OCI-LY1 (cell line): ENCODE measurements at regions not wholly inside any gene's neighbourhood (a gene's known extent, or its start where the extent isn't known, plus 50 kb on each side); places are given as distances from the start of the nearest gene placed in this dataset.

ENCODE experiments used
- H2AFZ ChIP-seq: fragments of 200-600 bp; sonication (generic), shearing (Covaris generic); 2 replicates; pipeline ENCODE4 v1.6.0; 2014; ENCODE audit warnings: antibody characterized with exemption, mild to moderate bottlenecking, low read length
- H3F3A ChIP-seq: fragments of 200-600 bp; sonication (generic), shearing (Covaris generic); 2 replicates; pipeline ENCODE4 v1.6.0; 2014; ENCODE audit warnings: mild to moderate bottlenecking, antibody characterized with exemption, low read length, moderate library complexity; ENCODE audit not compliant: insufficient read depth
- H3K27ac ChIP-seq: fragments of 200-600 bp; sonication (generic); 2 replicates; pipeline ENCODE4 v1.5.1; 2014; ENCODE audit warnings: low read length, mixed run types, mild to moderate bottlenecking, low read depth; ENCODE audit not compliant: poor library complexity, severe bottlenecking
- H3K27me3 ChIP-seq: fragments of 200-600 bp; sonication (generic); 2 replicates; pipeline ENCODE4 v1.6.0; 2014; ENCODE audit warnings: antibody characterized with exemption, mild to moderate bottlenecking, low read length, moderate library complexity; ENCODE audit not compliant: insufficient read depth
- H3K36me3 ChIP-seq: fragments of 200-600 bp; sonication (generic); 2 replicates; pipeline ENCODE4 v1.6.1; 2014; ENCODE audit warnings: mild to moderate bottlenecking, antibody characterized with exemption, low read length, moderate library complexity, mixed read lengths; ENCODE audit not compliant: insufficient read depth
- H3K4me1 ChIP-seq: fragments of 200-600 bp; sonication (generic); 2 replicates; pipeline ENCODE4 v1.5.1; 2014; ENCODE audit warnings: mild to moderate bottlenecking, low read length, moderate library complexity; ENCODE audit not compliant: insufficient read depth, severe bottlenecking
- H3K4me2 ChIP-seq: fragments of 200-600 bp; sonication (generic), shearing (Covaris generic); 2 replicates; pipeline ENCODE4 v1.6.1; 2014; ENCODE audit warnings: low read length
- H3K4me3 ChIP-seq: fragments of 200-600 bp; sonication (generic); 2 replicates; pipeline ENCODE4 v1.5.1; 2014; ENCODE audit warnings: low read length, low read depth, mild to moderate bottlenecking, mixed read lengths; ENCODE audit not compliant: poor library complexity, severe bottlenecking
- H3K79me2 ChIP-seq: fragments of 200-600 bp; shearing (Covaris generic); 2 replicates; pipeline ENCODE4 v1.6.1; 2016; ENCODE audit warnings: mixed run types, low read length, mixed read lengths; ENCODE audit not compliant: insufficient read depth
- H3K9ac ChIP-seq: fragments of 200-600 bp; sonication (generic), shearing (Covaris generic); 2 replicates; pipeline ENCODE4 v1.6.1; 2014; ENCODE audit warnings: mild to moderate bottlenecking, low read length, mixed read lengths
- H3K9me2 ChIP-seq: fragments of 200-600 bp; sonication (generic), shearing (Covaris generic); 2 replicates; pipeline ENCODE4 v1.6.1; 2014; ENCODE audit warnings: low read depth, mild to moderate bottlenecking, low read length, mixed read lengths
- H3K9me3 ChIP-seq: fragments of 200-600 bp; shearing (Covaris generic); 2 replicates; pipeline ENCODE4 v1.6.1; 2014; ENCODE audit warnings: low read length, mixed read lengths
- H4K20me1 ChIP-seq: fragments of 200-600 bp; sonication (generic), shearing (Covaris generic); 2 replicates; pipeline ENCODE4 v1.6.0; 2016; ENCODE audit warnings: mild to moderate bottlenecking, low read length; ENCODE audit not compliant: insufficient read depth
- CTCF ChIP-seq: fragments of 200-600 bp; sonication (generic), shearing (Covaris generic); IDR thresholded peaks from 2 replicates; pipeline ENCODE4 v1.5.1; 2017; ENCODE audit warnings: mild to moderate bottlenecking, antibody characterized with exemption, low read length, moderate library complexity, mixed read lengths
- EZH2 ChIP-seq: fragments of 200-600 bp; sonication (generic), shearing (Covaris generic); IDR thresholded peaks from 2 replicates; pipeline ENCODE4 v1.8.0; 2017; ENCODE audit warnings: borderline replicate concordance, mixed run types, mild to moderate bottlenecking, antibody characterized with exemption, low read length, moderate library complexity, mixed read lengths

DNA sequence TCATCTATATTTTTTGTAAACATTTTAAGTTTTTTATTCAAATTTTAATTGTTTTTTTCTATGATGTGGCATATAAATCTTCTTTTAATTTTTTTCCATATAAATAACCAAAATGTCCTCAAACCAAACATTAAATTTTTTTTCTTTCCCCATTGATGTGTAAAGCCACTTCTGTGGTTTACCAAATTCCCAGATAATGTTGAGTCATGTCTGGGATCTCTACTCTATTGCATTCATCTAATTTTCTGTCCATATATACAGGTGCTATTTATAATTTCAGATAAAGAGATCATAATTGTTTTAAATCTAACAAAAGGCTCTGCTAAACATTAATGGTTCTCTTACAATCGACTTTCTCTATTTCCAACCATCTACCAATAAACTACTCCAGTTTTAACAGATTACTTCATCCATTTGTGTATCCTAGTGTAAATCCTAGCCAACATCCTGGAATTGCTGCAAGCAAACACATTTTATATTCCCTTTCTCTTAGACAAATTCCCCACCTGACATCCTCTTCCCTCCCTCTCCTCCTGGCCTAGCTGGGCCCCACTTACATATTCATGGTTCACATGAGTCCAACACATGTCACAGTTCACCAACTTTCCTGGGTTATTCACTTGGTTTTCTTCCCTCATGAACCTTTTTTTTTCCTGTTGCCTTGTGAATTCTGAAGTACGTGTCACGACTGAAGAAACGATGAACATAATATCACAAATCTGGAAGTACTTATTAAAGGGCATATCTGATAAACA, 368.0 kb upstream of the AGTR1 start:
- Histone ChIP-seq H2AFZ (no peak overlapping the region), H3K4me2 (no peak overlapping the region)

DNA sequence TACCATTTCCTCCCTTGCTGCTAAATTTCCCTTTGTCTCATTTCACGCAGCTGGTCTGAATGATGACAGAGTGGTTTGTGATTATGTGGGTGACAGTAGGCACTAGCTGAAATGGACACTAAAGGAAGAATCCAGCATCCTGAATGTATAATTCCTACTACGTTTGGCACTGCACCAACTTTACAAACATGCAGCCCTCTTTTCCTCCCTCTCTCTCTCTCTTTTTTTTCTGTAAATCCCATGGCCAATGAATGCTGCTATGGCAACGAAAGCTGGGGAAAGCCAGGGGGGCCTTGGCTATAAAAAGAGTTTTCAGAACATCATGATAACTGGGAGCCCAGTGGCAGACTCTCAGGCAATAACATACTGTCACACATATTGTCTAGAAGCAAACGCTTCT, 367.2 kb upstream of the AGTR1 start:
- Histone ChIP-seq H3K9ac (no peak overlapping the region), H3K9me2 (no peaks in the 10 kb centered on the region; the same call in 1 of the 2 replicates), H3K9me3 (no peaks in the 10 kb centered on the region), H3K27ac (no peak overlapping the region), H3K36me3 (no peaks in the 10 kb centered on the region), H2AFZ (no peak overlapping the region), H3K79me2 (no peaks in the 10 kb centered on the region), H4K20me1 (no peaks in the 10 kb centered on the region), H3F3A (no peaks in the 10 kb centered on the region), H3K4me1 (no peaks in the 10 kb centered on the region), H3K4me3 (no peak overlapping the region), H3K27me3 (no peaks in the 10 kb centered on the region), H3K4me2 (no peak overlapping the region)
- TF ChIP-seq EZH2 (no peak), CTCF (no peak)

More for the DNA sequence above, 368.0 kb upstream of the AGTR1 start:
- TF ChIP-seq EZH2: no peak
- TF ChIP-seq CTCF: no peak
- Histone ChIP-seq H3F3A (no peaks in the 10 kb centered on the region), H3K4me3 (no peak overlapping the region), H4K20me1 (no peaks in the 10 kb centered on the region), H3K27ac (no peak overlapping the region), H3K36me3 (no peaks in the 10 kb centered on the region), H3K4me1 (no peaks in the 10 kb centered on the region), H3K79me2 (no peaks in the 10 kb centered on the region), H3K27me3 (no peaks in the 10 kb centered on the region), H3K9ac (no peak overlapping the region), H3K9me2 (no peaks in the 10 kb centered on the region), H3K9me3 (no peaks in the 10 kb centered on the region)

- H3K9me2 ChIP-seq: no peaks in the 10 kb centered on the region; the same call in 1 of the 2 replicates
- H3K4me3 ChIP-seq: no peak overlapping the region
- no peaks in the 10 kb centered on the region for H3K9me3 ChIP-seq
- H3K79me2 ChIP-seq: no peaks in the 10 kb centered on the region
- H3K4me2 ChIP-seq: no peak overlapping the region
- no peaks in the 10 kb centered on the region for H3K4me1 ChIP-seq
- no peak overlapping the region for H2AFZ ChIP-seq
- H3K36me3 ChIP-seq: no peaks in the 10 kb centered on the region
- no peaks in the 10 kb centered on the region for H4K20me1 ChIP-seq
- no peak for TF ChIP-seq EZH2
- TF ChIP-seq CTCF: no peak
- H3K9ac ChIP-seq: no peak overlapping the region
- no peaks in the 10 kb centered on the region for H3K27me3 ChIP-seq
- H3K27ac ChIP-seq: no peak overlapping the region
- no peaks in the 10 kb centered on the region for H3F3A ChIP-seq
These were observed 366.4 kb upstream of the AGTR1 start for GRCh38 chr3:148331081-148331846.
